SJSA1 (cell line): ENCODE measurements at regions not wholly inside any gene's neighbourhood (a gene's known extent, or its start where the extent isn't known, plus 50 kb on each side); places are given as distances from the start of the nearest gene placed in this dataset.

ENCODE experiments used
- DNase-seq, 2 experiments: peaks; one replicate each; pipeline ENCODE4 v3.0.0-alpha.2; 2015 to 2020; ENCODE audit warnings: low spot score in 2 of 2, low read depth in 1 of 2
- H3K27ac ChIP-seq: fragments of 250-450 bp; sonication (Bioruptor Pico); 2 replicates; pipeline ENCODE4 v1.5.1; 2020; ENCODE audit warnings: mild to moderate bottlenecking, moderate library complexity
- H3K27me3 ChIP-seq: fragments of 250-450 bp; sonication (Bioruptor Pico); replicated peaks from 2 replicates; pipeline ENCODE4 v1.5.1; 2020; ENCODE audit warnings: mild to moderate bottlenecking, moderate library complexity
- H3K36me3 ChIP-seq: fragments of 250-450 bp; sonication (Bioruptor Pico); 2 replicates; pipeline ENCODE4 v1.5.1; 2020; ENCODE audit warnings: mild to moderate bottlenecking
- H3K4me1 ChIP-seq: fragments of 250-450 bp; sonication (Bioruptor Pico); replicated peaks from 2 replicates; pipeline ENCODE4 v1.6.1; 2021; ENCODE audit warnings: mild to moderate bottlenecking
- H3K4me3 ChIP-seq: fragments of 250-450 bp; sonication (Bioruptor Pico); 2 replicates; pipeline ENCODE4 v1.5.1; 2020; ENCODE audit warnings: mild to moderate bottlenecking
- H3K9me3 ChIP-seq: fragments of 250-450 bp; sonication (Bioruptor Pico); replicated peaks from 2 replicates; pipeline ENCODE4 v1.5.1; 2020; ENCODE audit warnings: mild to moderate bottlenecking

DNA sequence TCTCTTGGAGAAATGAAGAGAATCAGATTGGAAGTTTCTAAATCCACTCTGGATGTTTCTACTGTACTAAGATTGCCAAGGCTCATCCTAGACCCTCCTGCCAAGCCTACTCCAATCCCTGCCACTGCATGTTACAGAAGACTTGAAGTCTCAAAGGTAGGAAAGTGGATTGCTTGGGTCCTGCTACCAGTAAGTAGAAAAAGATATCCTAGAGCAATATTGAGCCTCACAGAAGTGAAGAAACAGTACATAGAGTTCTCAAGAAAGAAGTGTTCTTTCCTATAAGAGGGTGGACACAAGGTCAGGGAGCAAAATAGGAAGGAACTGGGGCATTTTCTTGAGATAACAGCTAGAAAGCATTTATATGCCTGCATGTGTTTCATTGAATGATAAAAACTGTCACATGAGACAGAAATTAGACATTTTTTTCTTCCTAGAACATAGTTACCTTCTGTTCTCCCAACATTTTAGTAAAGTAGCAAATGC lies 232.9 kb downstream of the RBM43 start:
- H3K4me1 ChIP-seq = no peaks in the 10 kb centered on the region
- DNase-seq = no peak
- H3K9me3 ChIP-seq = no peaks in the 10 kb centered on the region
- no peaks in the 10 kb centered on the region for H3K36me3 ChIP-seq
- H3K27ac ChIP-seq = no peak overlapping the region
- no peak overlapping the region for H3K4me3 ChIP-seq
- H3K27me3 ChIP-seq = no peaks in the 10 kb centered on the region

- DNase-seq = no peak
- no peak overlapping the region for H3K27ac ChIP-seq
- H3K9me3 ChIP-seq = no peaks in the 10 kb centered on the region
- no peaks in the 10 kb centered on the region for H3K4me1 ChIP-seq
- no peaks in the 10 kb centered on the region for H3K27me3 ChIP-seq
- H3K36me3 ChIP-seq = no peaks in the 10 kb centered on the region
- H3K4me3 ChIP-seq = no peak overlapping the region
These were observed 234.5 kb downstream of the RBM43 start for GRCh38 chr2:151027151-151027550.

DNA sequence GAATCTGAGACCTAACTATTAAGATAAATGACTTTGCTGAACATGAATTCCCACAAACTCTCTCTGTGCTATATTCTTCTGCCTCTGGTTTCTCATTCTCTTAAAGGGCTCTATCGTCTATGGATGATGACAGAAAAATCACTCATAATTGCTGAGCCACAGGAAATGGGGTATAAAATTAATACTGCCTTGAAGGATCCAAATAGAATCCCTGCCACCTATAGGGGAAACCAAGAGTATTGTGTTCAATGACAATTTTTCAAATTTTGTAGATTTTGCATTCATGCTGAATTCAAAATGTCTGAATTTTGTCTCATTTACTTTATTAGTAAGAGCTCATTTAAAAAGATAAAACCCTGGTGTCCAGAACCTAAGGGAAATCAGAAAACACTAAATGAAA lies 235.8 kb downstream of the RBM43 start:
- Histone ChIP-seq H3K27me3 (no peaks in the 10 kb centered on the region), H3K4me1 (no peaks in the 10 kb centered on the region), H3K36me3 (no peaks in the 10 kb centered on the region), H3K4me3 (no peak overlapping the region), H3K9me3 (no peaks in the 10 kb centered on the region), H3K27ac (no peak overlapping the region)
- DNase-seq = no peak

DNA sequence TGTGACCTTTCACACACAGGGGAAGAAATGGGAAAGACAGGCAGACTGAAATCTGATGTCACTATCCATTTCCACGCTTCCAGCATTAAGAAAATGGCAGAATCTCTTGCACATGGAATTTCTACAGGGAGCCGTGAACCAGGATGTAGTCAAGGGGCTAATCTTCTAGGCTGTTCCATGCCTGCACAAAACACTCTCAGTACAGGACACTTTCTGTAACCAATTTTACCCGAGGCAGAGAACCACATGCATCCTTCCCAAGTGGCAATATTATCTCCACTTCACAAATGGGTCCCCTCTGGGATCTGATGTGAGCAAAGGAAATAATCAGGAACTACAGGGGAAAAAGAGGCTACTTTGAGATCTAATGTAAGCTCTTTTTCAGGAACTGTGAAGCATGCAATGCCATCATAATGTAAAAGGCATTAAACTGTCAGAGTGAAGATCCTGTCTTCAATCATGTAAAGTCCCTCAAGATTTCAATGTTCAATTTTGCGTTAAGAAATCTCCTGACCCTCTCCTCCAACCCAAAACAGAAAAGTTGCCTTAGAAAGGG lies 236.9 kb downstream of the RBM43 start:
- H3K27ac ChIP-seq = no peak overlapping the region
- no peak overlapping the region for H3K4me3 ChIP-seq
- no peaks in the 10 kb centered on the region for H3K36me3 ChIP-seq
- no peaks in the 10 kb centered on the region for H3K9me3 ChIP-seq
- H3K4me1 ChIP-seq = no peaks in the 10 kb centered on the region
- no peaks in the 10 kb centered on the region for H3K27me3 ChIP-seq
- DNase-seq = no peak

- Histone ChIP-seq H3K36me3 (no peaks in the 10 kb centered on the region), H3K27ac (no peak overlapping the region), H3K9me3 (no peaks in the 10 kb centered on the region), H3K4me1 (no peaks in the 10 kb centered on the region), H3K4me3 (no peak overlapping the region), H3K27me3 (no peaks in the 10 kb centered on the region)
- DNase-seq = no peak
These were observed 239.8 kb downstream of the RBM43 start for GRCh38 chr2:151021747-151022452.

- Histone ChIP-seq H3K36me3 (no peaks in the 10 kb centered on the region), H3K4me3 (no peak overlapping the region), H3K9me3 (no peaks in the 10 kb centered on the region), H3K27ac (no peak overlapping the region), H3K4me1 (no peaks in the 10 kb centered on the region), H3K27me3 (no peaks in the 10 kb centered on the region)
- no peak for DNase-seq
These were observed 241.3 kb downstream of the RBM43 start for GRCh38 chr2:151020411-151020810.

GRCh38 chr2:151009437-151010175 lies 252.1 kb downstream of the RBM43 start:
- H3K4me3 ChIP-seq = no peak overlapping the region
- no peaks in the 10 kb centered on the region for H3K27me3 ChIP-seq
- H3K4me1 ChIP-seq = no peaks in the 10 kb centered on the region
- H3K27ac ChIP-seq = no peak overlapping the region
- DNase-seq = no peak
- H3K9me3 ChIP-seq = no peaks in the 10 kb centered on the region
- no peaks in the 10 kb centered on the region for H3K36me3 ChIP-seq

GRCh38 chr2:151007365-151007764 lies 254.3 kb downstream of the RBM43 start:
- no peaks in the 10 kb centered on the region for H3K4me1 ChIP-seq
- no peak overlapping the region for H3K27ac ChIP-seq
- no peaks in the 10 kb centered on the region for H3K9me3 ChIP-seq
- H3K36me3 ChIP-seq = no peaks in the 10 kb centered on the region
- no peak overlapping the region for H3K4me3 ChIP-seq
- DNase-seq = no peak
- H3K27me3 ChIP-seq = no peaks in the 10 kb centered on the region

- Histone ChIP-seq H3K9me3 (no peaks in the 10 kb centered on the region), H3K27me3 (no peaks in the 10 kb centered on the region; the same call in 1 of the 2 replicates), H3K4me3 (no peak overlapping the region), H3K4me1 (no peaks in the 10 kb centered on the region), H3K27ac (no peak overlapping the region), H3K36me3 (no peaks in the 10 kb centered on the region)
- no peak for DNase-seq
These were observed 258.6 kb downstream of the RBM43 start for GRCh38 chr2:151002959-151003600.

- H3K27ac ChIP-seq = no peak overlapping the region
- no peak for DNase-seq
- H3K4me3 ChIP-seq = no peak overlapping the region
These were observed 263.8 kb downstream of the RBM43 start for GRCh38 chr2:150997702-150998440.

DNA sequence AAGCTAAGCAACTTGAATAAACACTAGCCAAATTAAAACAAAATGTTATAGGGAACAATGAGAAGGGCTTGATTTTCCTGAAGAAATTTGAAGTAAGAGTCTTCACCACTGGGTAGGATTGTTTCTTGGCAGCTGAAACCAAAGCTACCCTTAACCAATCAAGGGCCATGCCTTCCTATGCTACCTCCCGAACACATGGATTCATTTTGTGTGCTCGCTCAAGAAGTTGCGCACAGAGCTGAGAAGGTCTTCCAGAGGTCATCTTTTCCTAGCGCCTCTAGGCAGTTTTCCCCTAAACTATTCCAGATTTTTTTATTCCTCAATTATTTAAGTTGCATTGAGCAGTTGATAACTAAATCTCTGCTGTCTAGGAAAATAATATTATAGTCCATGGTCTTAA lies 264.6 kb downstream of the RBM43 start:
- no peaks in the 10 kb centered on the region for H3K9me3 ChIP-seq
- DNase-seq = no peak
- no peak overlapping the region for H3K27ac ChIP-seq
- H3K36me3 ChIP-seq = no peaks in the 10 kb centered on the region
- H3K4me1 ChIP-seq = no peaks in the 10 kb centered on the region
- no peak overlapping the region for H3K4me3 ChIP-seq
- no peaks in the 10 kb centered on the region; the same call in 1 of the 2 replicates for H3K27me3 ChIP-seq

More at GRCh38 chr2:150997702-150998440, 263.8 kb downstream of the RBM43 start:
- Histone ChIP-seq H3K9me3 (no peaks in the 10 kb centered on the region), H3K27me3 (no peaks in the 10 kb centered on the region; the same call in 1 of the 2 replicates), H3K4me1 (no peaks in the 10 kb centered on the region), H3K36me3 (no peaks in the 10 kb centered on the region)

DNA sequence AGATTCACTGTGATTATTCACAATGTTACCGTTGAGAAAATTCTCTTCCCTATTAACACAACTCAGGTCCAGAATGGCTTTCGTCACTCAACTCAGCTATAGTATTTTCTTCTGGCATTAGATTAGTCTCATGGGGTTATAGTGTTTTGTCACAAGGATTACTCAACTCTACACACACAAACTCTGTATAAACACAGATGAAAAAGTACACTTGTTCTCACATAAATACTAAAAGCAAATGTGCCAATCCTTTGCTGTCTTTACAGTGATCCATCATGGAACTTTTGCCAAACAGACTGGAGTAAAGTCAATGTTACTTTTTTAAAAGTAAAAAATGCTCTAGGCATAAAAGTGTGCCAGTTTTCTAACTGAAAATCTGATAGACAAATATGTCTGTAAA lies 267.6 kb downstream of the RBM43 start:
- Histone ChIP-seq H3K9me3 (no peaks in the 10 kb centered on the region), H3K27me3 (no peaks in the 10 kb centered on the region), H3K4me3 (no peak overlapping the region), H3K4me1 (no peaks in the 10 kb centered on the region), H3K36me3 (no peaks in the 10 kb centered on the region), H3K27ac (no peak overlapping the region)
- no peak for DNase-seq

DNA sequence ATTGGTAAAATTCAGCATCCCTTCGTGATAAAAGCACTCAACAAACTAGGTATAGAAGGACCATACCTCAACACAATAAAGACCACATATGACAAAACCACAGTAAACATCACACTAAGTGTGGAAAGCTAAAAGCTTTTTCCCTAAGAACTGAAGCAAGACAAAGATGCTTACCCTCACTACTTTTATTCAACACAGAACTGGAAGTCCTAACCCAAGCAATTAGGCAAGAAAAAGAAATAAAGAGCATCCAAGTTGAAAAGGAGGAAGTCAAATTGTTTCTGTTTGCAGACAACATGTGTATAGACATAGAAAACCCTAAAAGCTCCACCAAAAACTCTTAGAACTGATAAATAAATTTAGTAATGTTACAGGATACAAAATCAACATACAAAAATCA lies 271.7 kb downstream of the RBM43 start:
- H3K4me3 ChIP-seq = no peak overlapping the region
- H3K36me3 ChIP-seq = no peaks in the 10 kb centered on the region
- H3K4me1 ChIP-seq = no peaks in the 10 kb centered on the region
- no peak overlapping the region for H3K27ac ChIP-seq
- no peak for DNase-seq
- H3K9me3 ChIP-seq = no peaks in the 10 kb centered on the region
- H3K27me3 ChIP-seq = no peaks in the 10 kb centered on the region
